KMS-11 (cell line): ENCODE measurements at regions not wholly inside any gene's neighbourhood (a gene's known extent, or its start where the extent isn't known, plus 50 kb on each side); places are given as distances from the start of the nearest gene placed in this dataset.

Source experiments
- H2AFZ ChIP-seq: fragments of 200-600 bp; sonication (generic); 2 replicates; pipeline ENCODE4 v1.6.1; 2016; ENCODE audit warnings: antibody characterized with exemption, mixed run types, low read depth
- H3K27ac ChIP-seq: fragments of 200-600 bp; sonication (generic); 2 replicates; pipeline ENCODE4 v1.6.1; 2016; ENCODE audit warnings: mild to moderate bottlenecking, mixed run types
- H3K27me3 ChIP-seq: fragments of 200-600 bp; sonication (generic); 2 replicates; pipeline ENCODE4 v1.6.1; 2017; ENCODE audit warnings: mild to moderate bottlenecking, low read depth, mixed run types, moderate library complexity; ENCODE audit not compliant: insufficient read depth
- H3K36me3 ChIP-seq: fragments of 200-600 bp; sonication (generic); 2 replicates; pipeline ENCODE4 v1.6.1; 2017; ENCODE audit warnings: mild to moderate bottlenecking, mixed run types; ENCODE audit not compliant: insufficient read depth
- H3K4me1 ChIP-seq: fragments of 200-600 bp; sonication (generic); 2 replicates; pipeline ENCODE4 v1.6.1; 2016; ENCODE audit warnings: mild to moderate bottlenecking, low read depth, mixed run types; ENCODE audit not compliant: poor library complexity, severe bottlenecking
- H3K4me2 ChIP-seq: fragments of 200-600 bp; sonication (generic); 2 replicates; pipeline ENCODE4 v1.7.0; 2016; ENCODE audit warnings: mild to moderate bottlenecking, mixed run types
- H3K4me3 ChIP-seq: fragments of 200-600 bp; sonication (generic); IDR thresholded peaks from 2 replicates; pipeline ENCODE4 v1.6.1; 2017; ENCODE audit warnings: low read depth, low read length, mixed read lengths; ENCODE audit not compliant: insufficient read depth
- H3K79me2 ChIP-seq: fragments of 200-600 bp; sonication (generic); 2 replicates; pipeline ENCODE4 v1.6.1; 2016; ENCODE audit warnings: low read depth, mixed run types; ENCODE audit not compliant: insufficient read depth
- H3K9ac ChIP-seq: fragments of 200-600 bp; sonication (generic); 2 replicates; pipeline ENCODE4 v1.6.1; 2016; ENCODE audit warnings: mild to moderate bottlenecking, mixed run types
- H4K20me1 ChIP-seq: fragments of 200-600 bp; sonication (generic); 2 replicates; pipeline ENCODE4 v1.6.1; 2016; ENCODE audit warnings: mild to moderate bottlenecking, mixed run types; ENCODE audit not compliant: insufficient read depth
- CTCF ChIP-seq: fragments of 200-600 bp; sonication (generic); conservative IDR thresholded peaks from 2 replicates; pipeline ENCODE4 v1.6.1; 2017; ENCODE audit warnings: low read depth, mild to moderate bottlenecking, antibody characterized with exemption, low read length, moderate library complexity, mixed read lengths

DNA sequence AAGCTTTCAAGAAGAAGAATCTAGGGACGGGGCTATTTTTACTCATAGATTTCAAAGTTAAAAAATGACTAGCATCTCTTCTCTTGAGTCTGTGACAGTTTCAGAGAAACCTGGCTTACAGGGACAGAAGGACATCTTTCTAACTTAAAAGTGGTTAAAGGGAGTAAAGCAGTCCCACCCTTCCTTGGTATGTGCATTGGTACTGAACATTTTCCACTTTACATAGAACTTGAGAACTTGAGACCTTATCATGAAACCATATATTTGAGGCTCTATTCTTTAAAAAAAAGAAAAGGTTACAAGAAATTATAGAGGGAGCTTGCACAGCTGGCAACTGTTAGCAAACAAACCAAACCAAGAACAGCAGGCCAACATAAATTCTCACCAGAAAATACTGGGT is 73.4 kb upstream of the GAREM1 start:
- H3K79me2 ChIP-seq: no peaks in the 10 kb centered on the region
- TF ChIP-seq CTCF: no peak
- no peak overlapping the region for H3K9ac ChIP-seq
- no peak overlapping the region for H3K4me3 ChIP-seq
- H2AFZ ChIP-seq: no peak overlapping the region
- no peaks in the 10 kb centered on the region for H3K4me1 ChIP-seq
- no peaks in the 10 kb centered on the region for H3K27me3 ChIP-seq
- no peak overlapping the region for H3K27ac ChIP-seq
- H3K36me3 ChIP-seq: no peaks in the 10 kb centered on the region
- H4K20me1 ChIP-seq: no peaks in the 10 kb centered on the region
- H3K4me2 ChIP-seq: no peak overlapping the region

- no peak overlapping the region for H3K4me2 ChIP-seq
- H3K79me2 ChIP-seq: no peaks in the 10 kb centered on the region
- H3K36me3 ChIP-seq: no peaks in the 10 kb centered on the region
- H4K20me1 ChIP-seq: no peaks in the 10 kb centered on the region
- H2AFZ ChIP-seq: no peak overlapping the region
- H3K9ac ChIP-seq: no peak overlapping the region
- no peak overlapping the region for H3K4me3 ChIP-seq
- no peaks in the 10 kb centered on the region for H3K4me1 ChIP-seq
- no peak overlapping the region for H3K27ac ChIP-seq
- TF ChIP-seq CTCF: no peak
- H3K27me3 ChIP-seq: no peaks in the 10 kb centered on the region
Observed at GRCh38 chr18:32542221-32542798, 71.6 kb upstream of the GAREM1 start.

GRCh38 chr18:32530947-32531651 is 60.4 kb upstream of the GAREM1 start:
- Histone ChIP-seq H2AFZ (no peak overlapping the region), H3K4me3 (no peak overlapping the region), H3K4me1 (peaks cover 11% of the 10 kb centered on the region), H3K9ac (no peak overlapping the region), H4K20me1 (no peaks in the 10 kb centered on the region), H3K36me3 (no peaks in the 10 kb centered on the region), H3K27ac (no peak overlapping the region), H3K4me2 (no peak overlapping the region; the same call in 1 of the 2 replicates), H3K79me2 (no peaks in the 10 kb centered on the region), H3K27me3 (no peaks in the 10 kb centered on the region)
- no peak for TF ChIP-seq CTCF

DNA sequence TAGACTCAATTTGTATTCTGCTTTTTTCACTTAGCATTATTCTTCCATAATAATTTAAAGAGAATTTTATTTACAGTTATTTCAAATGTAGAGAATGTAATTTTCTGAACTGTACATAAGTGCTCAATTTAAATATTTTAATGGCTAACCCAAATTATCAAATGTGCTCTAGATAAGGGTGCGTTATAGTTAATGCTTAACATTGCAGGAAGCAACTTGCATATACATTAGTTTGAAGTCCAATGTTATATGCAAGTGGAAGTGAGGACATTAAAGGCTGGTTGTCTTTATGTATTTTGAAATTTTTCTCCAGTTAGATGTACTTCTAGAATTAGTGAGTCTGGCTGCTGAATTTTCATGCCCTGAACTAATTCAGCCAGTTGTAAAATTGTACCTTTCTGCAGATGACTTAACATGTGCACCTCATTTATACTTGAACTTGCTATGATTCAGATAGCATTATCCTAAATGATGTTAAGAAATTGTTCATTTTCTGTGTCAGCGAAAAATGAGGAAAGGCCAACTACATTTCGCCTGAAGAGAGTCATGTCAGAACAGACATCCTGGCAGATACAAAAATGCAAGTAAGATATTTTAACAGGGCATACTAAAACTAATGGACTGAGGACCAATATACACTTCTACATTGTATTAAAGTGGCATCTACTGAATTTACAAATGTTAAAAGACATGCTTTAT is 59.2 kb upstream of the GAREM1 start:
- no peaks in the 10 kb centered on the region for H4K20me1 ChIP-seq
- no peaks in the 10 kb centered on the region for H3K27me3 ChIP-seq
- no peak overlapping the region for H3K9ac ChIP-seq
- H3K27ac ChIP-seq: no peak overlapping the region
- H3K4me2 ChIP-seq: no peak overlapping the region
- H3K36me3 ChIP-seq: no peaks in the 10 kb centered on the region
- TF ChIP-seq CTCF: no peak
- no peaks in the 10 kb centered on the region for H3K79me2 ChIP-seq
- no peak overlapping the region for H3K4me3 ChIP-seq
- H2AFZ ChIP-seq: no peak overlapping the region
- peaks cover 11% of the 10 kb centered on the region for H3K4me1 ChIP-seq
